Testis (tissue), 2 donors: ENCODE measurements at regions not wholly inside any gene's neighbourhood (a gene's known extent, or its start where the extent isn't known, plus 50 kb on each side); places are given as distances from the start of the nearest gene placed in this dataset.

ENCODE experiments used
- DNase-seq: peaks from one replicate; pipeline ENCODE4 v3.0.0-alpha.2; 2019
- H3K27ac ChIP-seq, 2 donors: fragments of 200-600 bp; sonication (generic); one replicate each; pipeline ENCODE4 v1.5.1; 2019
- H3K27me3 ChIP-seq: fragments of 200-600 bp; sonication (generic); one replicate; pipeline ENCODE4 v1.5.1; 2019
- H3K36me3 ChIP-seq: fragments of 200-600 bp; sonication (generic); one replicate; pipeline ENCODE4 v1.5.1; 2017; ENCODE audit warnings: low read depth; ENCODE audit errors: missing control alignments
- H3K4me1 ChIP-seq: fragments of 200-600 bp; sonication (generic); one replicate; pipeline ENCODE4 v1.5.1; 2019
- H3K4me3 ChIP-seq, 2 donors: fragments of 200-600 bp; sonication (generic); one replicate each; pipeline ENCODE4 v1.5.1; 2017 to 2019
- H3K9me3 ChIP-seq: fragments of 200-600 bp; sonication (generic); one replicate; pipeline ENCODE4 v1.5.1; 2017
- POLR2A ChIP-seq: fragments of 450-650 bp; IDR thresholded peaks from one replicate; pipeline ENCODE4 v1.6.1; 2017; ENCODE audit warnings: antibody characterized with exemption, mild to moderate bottlenecking, moderate library complexity
- WGBS, 2 donors: methylation state at CpG; one replicate each; pipeline ENCODE4 v1.1.5; 2018; 5-methylcytosine and 5-hydroxymethylcytosine counted together
- intact Hi-C: fragments of 100-400 bp; cut with DNase I; formaldehyde crosslinking; loops from one replicate; pipeline ENCODE4 v1.15.1; 2023; ENCODE audit warnings: low total_unique reads
- TF ChIP-seq, protein P1 (sequence below), 3 experiments: fragments of 450-650 bp in 2 of 3; fragments of 200-600 bp in 1 of 3; sonication (generic) in 1 of 3; IDR thresholded peaks; one replicate each; pipeline ENCODE4 v1.5.1; 2016 to 2019; ENCODE audit warnings: antibody characterized with exemption in 3 of 3, mild to moderate bottlenecking in 2 of 3, moderate library complexity in 1 of 3

DNA sequence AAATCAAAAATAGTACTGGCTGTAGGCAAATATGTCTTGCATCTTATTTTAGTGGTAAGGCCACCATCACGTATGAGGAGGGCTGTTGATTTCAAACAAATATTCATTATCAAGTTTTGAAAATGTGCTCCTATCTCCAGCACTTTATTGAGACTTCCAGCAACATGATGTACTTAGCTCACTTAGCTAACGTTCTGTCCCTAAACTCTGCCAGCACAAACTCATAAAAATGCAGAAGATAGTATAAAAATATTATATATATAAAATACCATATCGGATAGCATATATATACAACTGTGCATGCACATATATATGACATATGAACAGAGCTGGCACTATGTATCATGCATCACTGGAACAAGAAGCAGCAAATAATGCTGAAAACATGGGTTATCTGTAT, 762.3 kb downstream of the C6orf118 start:
- Histone ChIP-seq H3K27ac (no peak overlapping the region), H3K4me1 (no peaks in the 10 kb centered on the region), H3K36me3 (no peaks in the 10 kb centered on the region), H3K9me3 (no peaks in the 10 kb centered on the region), H3K4me3 (no peak overlapping the region), H3K27me3 (no peaks in the 10 kb centered on the region)
- no peak for DNase-seq
- TF ChIP-seq POLR2A = no peak
- TF ChIP-seq, protein P1, sequence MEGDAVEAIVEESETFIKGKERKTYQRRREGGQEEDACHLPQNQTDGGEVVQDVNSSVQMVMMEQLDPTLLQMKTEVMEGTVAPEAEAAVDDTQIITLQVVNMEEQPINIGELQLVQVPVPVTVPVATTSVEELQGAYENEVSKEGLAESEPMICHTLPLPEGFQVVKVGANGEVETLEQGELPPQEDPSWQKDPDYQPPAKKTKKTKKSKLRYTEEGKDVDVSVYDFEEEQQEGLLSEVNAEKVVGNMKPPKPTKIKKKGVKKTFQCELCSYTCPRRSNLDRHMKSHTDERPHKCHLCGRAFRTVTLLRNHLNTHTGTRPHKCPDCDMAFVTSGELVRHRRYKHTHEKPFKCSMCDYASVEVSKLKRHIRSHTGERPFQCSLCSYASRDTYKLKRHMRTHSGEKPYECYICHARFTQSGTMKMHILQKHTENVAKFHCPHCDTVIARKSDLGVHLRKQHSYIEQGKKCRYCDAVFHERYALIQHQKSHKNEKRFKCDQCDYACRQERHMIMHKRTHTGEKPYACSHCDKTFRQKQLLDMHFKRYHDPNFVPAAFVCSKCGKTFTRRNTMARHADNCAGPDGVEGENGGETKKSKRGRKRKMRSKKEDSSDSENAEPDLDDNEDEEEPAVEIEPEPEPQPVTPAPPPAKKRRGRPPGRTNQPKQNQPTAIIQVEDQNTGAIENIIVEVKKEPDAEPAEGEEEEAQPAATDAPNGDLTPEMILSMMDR (IDR thresholded peaks at IDR 0.05) = no peak
- intact Hi-C loops = no loop called here
- WGBS, 2 donors = 58 to 59% methylated on average over 3 of the region's 3 CpGs

DNA sequence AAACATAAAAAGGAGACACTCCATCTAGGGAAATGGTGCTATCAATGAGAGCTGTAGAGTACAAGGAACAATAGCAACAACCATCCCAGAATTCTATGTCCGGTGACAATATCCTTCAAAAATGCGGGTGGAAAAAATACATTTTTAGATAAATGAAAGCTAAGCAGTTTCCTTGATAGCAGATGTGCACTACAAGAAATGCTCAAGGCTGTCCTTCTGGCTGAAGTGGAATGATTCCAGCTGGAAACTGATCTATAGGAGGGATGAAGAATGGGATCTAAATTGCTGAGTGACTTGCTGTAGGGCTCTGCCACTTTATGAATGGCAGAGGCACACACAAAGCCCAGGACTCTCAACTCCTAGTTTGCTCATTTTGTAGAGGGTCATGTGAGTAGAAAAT, 763.1 kb downstream of the C6orf118 start:
- intact Hi-C loops = no loop called here
- no peak for TF ChIP-seq POLR2A
- TF ChIP-seq, protein P1 (IDR thresholded peaks at IDR 0.05) = no peak
- 45 to 55% methylated on average over 2 of the region's 2 CpGs for WGBS, 2 donors
- Histone ChIP-seq H3K4me1 (no peaks in the 10 kb centered on the region), H3K27ac (no peak overlapping the region), H3K36me3 (no peaks in the 10 kb centered on the region), H3K27me3 (no peaks in the 10 kb centered on the region), H3K4me3 (no peak overlapping the region), H3K9me3 (no peaks in the 10 kb centered on the region)
- DNase-seq = no peak

DNA sequence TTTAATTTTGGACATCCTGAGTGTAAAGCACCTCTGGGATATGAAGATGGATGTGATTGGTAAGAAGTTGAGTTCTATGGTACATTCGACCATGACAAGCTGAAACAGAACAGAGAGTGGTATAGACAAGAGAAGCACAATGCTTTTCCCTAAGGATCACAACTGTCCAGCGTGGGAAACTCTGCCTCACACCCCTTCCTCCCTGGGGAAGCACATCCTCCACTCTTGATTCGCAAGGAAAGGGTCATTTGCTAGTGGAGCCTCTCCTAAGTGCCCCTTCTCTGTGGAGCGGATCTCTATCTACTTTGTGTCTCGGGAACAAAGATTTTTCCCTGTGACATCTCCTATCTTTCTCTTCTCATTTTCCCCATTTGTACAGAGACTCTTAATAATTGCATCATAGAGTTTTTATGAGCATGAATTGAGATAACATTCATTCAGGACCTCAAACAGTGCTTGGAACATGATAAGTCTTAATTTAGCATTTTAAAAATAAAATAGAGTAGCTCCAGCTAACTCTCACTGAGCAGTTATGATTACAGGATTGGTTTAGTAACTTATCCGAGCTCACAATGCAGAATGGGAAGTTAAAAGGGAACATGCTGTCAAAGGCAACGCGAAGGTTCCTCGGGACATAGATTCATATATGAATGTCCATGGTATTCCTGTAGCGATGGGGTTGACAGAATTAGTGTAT, 775.2 kb downstream of the C6orf118 start:
- no peaks in the 10 kb centered on the region for H3K27me3 ChIP-seq
- 69 to 75% methylated on average over 10 of the region's 10 CpGs for WGBS, 2 donors
- intact Hi-C loops = no loop called here
- no peak overlapping the region for H3K27ac ChIP-seq
- DNase-seq = no peak
- TF ChIP-seq POLR2A = no peak
- TF ChIP-seq, protein P1 (IDR thresholded peaks at IDR 0.05) = no peak
- H3K9me3 ChIP-seq = no peaks in the 10 kb centered on the region
- no peaks in the 10 kb centered on the region for H3K36me3 ChIP-seq
- no peak overlapping the region for H3K4me3 ChIP-seq
- H3K4me1 ChIP-seq = no peaks in the 10 kb centered on the region

DNA sequence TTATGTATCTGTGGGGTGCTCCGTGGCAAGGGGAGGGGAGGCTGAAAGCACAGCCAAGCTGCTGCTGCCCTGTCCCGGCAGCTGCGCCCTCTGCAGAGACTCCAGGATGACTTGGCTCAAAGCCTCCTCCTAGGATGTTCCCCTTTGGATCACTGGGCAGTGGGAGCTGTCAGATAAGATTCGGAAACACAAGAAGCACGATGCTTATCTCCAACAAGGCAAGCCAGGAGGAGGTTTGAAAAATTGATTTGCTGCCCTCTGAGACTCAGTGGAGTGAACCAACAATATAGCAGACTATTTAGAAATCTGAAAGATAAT, 776.4 kb downstream of the C6orf118 start:
- no peaks in the 10 kb centered on the region for H3K36me3 ChIP-seq
- TF ChIP-seq, protein P1 (IDR thresholded peaks at IDR 0.05) = no peak
- TF ChIP-seq POLR2A = no peak
- H3K9me3 ChIP-seq = no peaks in the 10 kb centered on the region
- peak; percentile 15 for DNase-seq
- intact Hi-C loops = no loop called here
- H3K27ac ChIP-seq = no peak overlapping the region
- H3K4me1 ChIP-seq = no peaks in the 10 kb centered on the region
- WGBS, 2 donors = 13 to 32% methylated on average over 5 of the region's 5 CpGs
- no peak overlapping the region for H3K4me3 ChIP-seq
- no peaks in the 10 kb centered on the region for H3K27me3 ChIP-seq
